LNCAP (cell line): ENCODE measurements at regions not wholly inside any gene's neighbourhood (a gene's known extent, or its start where the extent isn't known, plus 50 kb on each side); places are given as distances from the start of the nearest gene placed in this dataset.

Experiments
- CTCF ChIP-seq: fragments of 450-650 bp; IDR thresholded peaks from 2 replicates; pipeline ENCODE4 v1.5.1; 2017; ENCODE audit warnings: mild to moderate bottlenecking

DNA sequence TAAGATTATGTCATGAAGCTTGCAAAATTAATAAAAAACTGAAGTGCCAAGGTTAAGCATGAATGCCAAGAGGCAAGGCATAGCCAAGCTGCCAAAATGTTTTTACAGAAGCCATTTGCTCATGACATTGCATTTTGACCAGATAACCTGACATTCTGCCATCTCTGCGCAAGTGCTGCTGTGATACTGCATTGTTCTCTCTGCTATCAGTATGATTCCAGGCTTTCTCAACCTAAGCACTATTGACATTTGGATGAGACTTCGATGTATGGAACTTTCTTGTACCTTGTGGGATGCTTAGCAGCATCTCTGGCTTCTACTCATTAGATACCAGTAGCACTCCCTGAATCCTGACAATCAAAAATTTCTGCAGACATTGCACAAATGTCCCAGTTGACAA, 139.2 kb downstream of the RASSF9 start:
- no peak for TF ChIP-seq CTCF

DNA sequence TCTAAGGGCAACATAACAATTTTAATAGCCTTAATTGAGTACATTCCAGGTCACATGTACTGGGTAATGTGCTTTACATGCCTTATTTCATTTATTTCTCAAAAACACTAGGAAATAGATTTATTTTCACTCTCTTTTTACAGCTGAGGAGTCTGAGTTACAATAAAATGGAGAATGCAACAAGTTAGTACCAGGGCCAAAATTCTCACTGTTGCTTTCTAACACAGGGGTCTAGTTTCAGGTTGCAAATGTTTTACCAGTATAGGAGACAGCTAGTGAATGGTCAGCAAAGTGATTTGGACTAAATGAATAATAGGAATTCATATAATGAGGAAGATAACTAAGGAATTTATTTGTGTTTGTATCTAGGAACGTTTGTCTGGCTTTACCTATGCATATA, 137.3 kb downstream of the RASSF9 start:
- TF ChIP-seq CTCF: no peak

DNA sequence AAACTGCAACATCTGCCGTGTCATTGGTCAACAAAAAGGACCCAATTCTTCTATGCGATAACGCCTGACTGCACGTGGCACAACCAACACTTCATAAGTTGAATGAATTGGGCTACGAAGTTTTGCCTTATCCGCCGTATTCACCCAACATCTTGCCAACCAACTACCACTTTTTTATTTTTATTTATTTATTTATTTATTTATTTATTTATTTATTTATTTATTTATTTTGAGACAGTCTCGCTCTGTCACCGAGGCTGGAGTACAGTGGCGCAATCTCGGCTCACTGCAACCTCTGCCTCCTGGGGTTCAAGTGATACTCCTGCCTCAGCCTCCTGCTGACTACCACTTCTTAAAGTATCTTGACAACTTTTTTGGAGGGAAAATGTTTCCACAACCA, 127.4 kb downstream of the RASSF9 start:
- no peak for TF ChIP-seq CTCF

GRCh38 chr12:85711735-85712390, 124.3 kb downstream of the RASSF9 start:
- TF ChIP-seq CTCF: no peak

DNA sequence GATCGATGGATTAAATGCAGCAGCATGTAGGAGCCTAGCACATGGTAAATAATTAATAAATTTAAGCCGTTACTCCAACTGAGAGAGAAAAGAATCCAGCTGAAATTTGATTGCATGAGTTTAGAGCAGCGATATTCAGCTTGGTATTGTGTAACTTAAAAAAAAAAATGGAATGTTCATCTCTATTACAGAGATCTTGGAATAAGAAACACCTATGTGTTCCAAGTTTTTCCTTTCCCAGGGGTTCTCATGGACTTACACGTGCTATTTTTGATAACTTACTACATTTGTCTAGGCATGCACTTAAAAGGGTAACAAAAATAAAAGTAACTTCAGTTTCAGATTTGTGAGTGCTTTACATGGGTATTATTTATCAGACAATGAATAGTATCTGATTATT, 122.8 kb downstream of the RASSF9 start:
- no peak for TF ChIP-seq CTCF

- TF ChIP-seq CTCF: no peak
Observed at GRCh38 chr12:85714425-85714824, 121.8 kb downstream of the RASSF9 start.

GRCh38 chr12:85720308-85721033, 115.7 kb downstream of the RASSF9 start:
- TF ChIP-seq CTCF: no peak
